ENCODE measurements at regions not wholly inside any gene's neighbourhood (a gene's known extent, or its start where the extent isn't known, plus 50 kb on each side); places are given as distances from the start of the nearest gene placed in this dataset.

DNA sequence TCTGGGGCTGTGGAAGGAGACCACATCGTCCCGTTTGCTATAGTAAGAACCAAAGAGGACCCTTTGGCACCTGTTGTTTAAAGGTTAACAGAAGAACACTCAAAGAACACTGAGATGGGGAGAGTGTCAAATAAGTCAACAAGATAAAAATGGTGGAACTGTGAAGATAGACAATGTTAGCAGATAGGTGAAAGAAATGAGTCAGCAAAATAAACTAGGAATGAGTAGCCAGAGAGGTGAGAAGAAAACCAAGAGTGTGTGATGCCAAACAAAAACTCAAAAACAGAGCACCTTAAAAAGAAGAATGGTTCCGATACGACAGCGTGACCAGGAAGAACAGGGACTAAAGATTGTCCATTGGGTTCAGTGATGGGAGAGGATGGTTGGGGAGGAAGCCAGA, 74.7 kb upstream of the PIWIL1 start:
- DNase-seq, result no peak

DNA sequence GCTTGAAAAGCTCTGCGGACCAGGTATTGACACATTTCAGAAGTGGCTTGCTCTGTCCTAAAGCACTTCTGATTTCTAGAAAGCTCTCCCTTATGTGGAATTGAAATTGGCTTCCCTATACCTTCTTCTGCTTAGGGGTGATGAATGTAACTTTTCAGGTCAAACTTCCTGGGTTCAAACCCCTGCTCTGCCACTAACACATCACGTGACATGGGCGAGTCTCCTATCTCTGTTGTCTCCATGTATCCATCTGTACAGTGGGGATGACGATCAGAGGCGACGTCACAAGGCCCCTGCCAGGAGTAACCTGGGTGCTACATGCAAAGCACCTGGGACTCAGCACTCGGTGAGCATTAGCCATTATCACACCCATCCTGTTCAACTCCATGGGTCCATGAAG, 73.7 kb upstream of the PIWIL1 start:
- DNase-seq, result no peak

DNA sequence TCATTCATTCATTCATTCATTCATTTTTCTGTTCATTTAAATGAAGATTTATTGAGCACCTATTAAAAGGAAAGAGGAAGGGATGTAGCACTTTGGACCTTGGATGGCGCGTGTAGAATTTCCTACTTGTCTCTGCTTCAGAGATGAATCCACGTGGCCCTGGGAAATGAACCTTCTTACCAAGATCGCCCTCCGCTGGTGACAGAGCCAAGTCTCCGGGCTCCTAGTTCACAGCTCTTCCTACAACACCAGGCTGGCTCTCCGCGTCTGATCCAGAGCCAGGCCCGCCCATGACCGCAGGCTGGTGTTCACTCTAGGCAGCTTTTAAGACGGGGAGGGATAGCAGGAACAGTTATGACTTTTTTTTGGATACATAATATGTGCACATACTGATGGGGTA, 70.9 kb upstream of the PIWIL1 start:
- DNase-seq, result no peak

DNA sequence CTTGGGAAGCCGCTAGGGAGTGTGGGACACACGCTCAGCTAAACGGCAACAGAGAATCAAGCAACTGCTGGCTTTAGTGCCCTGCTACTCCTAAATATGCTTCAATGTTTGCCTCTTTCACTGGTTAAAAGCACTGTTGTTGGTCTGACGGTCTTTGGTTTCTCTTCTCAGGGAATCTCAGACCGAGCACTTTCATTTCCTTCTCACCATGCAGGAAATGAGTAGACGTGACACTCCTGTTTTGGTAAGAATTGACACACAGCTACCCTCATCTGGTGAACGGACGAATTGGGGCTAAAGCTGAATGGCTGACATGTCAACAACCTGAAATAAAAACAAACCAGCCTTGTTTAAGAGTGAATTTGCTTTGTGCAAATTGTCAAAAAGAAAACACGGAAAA, 57.5 kb upstream of the PIWIL1 start:
- no peak for DNase-seq

DNA sequence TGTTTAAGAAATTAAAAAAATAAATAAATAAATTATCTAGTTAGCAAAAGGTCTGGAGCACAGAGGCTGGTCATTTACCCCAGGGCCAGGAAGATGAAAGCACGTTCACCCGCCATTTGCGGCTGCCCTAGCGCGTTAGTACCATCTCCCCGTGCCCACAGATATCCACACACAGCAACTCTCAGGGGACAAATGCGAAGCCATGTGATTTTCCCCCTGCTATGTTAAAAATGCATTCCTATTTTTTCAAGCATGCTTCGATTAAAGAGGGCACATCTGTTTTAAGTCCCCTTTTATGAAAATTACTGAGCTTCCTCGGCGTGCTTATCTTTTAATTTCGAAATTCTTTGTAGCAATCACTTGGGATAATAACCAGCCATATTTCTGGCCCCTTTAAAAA, 56.9 kb upstream of the PIWIL1 start:
- no peak for DNase-seq

DNA sequence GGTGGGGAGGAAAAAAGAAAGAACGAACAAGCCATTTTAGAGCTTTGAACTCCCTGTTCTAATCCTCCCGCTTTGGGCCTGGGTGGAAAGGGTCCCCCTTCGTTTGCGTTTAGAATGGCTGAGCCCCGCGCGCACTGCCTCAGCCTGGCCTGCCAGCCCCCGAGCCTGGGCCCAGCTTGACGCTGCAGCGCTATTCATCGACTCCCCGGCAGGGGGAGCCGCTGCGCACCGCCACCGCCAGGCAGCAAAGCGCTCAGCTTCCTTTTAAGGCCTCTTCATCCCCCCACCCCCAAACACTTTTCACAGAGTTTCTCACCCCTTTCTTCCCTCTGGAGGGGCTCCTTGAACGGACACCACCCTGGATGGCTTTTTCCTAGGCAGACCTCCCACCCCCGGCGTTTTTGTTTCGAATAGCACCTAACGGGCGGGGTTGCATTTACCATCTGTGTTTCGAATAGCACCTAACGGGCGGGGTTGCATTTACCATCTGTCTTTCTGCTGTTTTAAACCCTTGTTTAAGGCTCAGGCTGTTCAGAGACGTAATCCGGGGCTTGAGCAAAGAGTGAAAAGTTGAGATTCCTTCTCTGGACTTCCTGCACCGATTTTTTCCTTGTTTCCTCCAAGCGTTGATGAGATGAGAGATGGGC, 56.4 kb upstream of the PIWIL1 start:
- peak; percentile 12 for DNase-seq

DNA sequence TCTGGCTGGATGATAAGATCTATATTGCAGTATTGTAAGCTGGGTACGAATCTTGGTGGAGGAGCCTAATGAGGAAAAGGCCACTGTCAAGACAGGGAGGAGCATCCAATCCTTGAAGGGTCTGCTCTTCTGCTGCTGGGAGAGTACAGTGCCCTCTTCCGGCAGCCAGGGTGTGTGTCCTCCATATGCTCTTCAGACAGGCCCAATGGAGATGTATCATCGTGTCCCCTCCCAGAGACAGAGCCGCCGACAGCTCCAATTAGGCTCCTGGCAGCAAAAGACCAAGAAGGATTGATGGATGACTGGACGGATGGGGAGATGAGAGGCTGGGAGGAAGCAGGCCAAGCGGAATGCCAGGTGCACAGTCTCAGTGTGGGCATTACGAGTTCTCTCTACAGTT, 51.6 kb upstream of the PIWIL1 start:
- no peak for DNase-seq

DNA sequence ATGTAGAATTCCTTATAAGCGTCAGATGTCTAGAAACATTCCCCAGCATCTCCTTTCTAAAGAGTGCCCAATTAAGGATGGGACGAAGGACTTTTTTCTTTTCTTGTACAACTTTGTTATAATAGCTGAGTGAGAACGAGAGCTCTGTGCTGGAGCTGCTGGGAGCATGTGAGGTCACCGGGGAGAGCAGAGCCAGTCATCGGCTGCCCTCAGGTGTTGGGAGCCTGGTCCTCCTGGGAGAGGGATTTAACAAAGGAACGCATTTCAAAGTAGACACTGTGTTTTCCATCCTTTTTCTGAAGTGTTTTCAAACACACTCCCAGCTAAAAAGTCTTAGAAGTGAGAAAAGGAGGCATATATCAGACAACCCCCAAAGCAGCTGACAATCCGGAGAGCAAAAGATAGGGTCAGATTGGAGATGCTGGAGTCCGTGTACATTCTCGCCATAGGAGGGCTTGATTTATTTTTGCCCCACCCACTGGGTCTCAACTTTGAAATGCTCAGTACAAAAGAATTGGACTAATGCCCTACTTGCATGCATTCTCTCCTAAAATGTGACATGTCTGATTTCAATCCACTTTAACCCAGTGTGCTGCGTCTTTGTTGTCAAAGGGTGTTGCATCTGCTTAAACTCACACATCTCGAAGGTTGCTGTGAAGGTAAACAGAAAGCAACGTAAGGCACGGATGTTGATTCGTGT, 50.8 kb upstream of the PIWIL1 start:
- no peak for DNase-seq
